NCI-H774 (cell line): ENCODE measurements at regions not wholly inside any gene's neighbourhood (a gene's known extent, or its start where the extent isn't known, plus 50 kb on each side); places are given as distances from the start of the nearest gene placed in this dataset.

Experiments used
- DNase-seq: peaks from one replicate; lab custom pipeline; 2025; lab: John Stamatoyannopoulos, UW

- no peak for DNase-seq
Measured at GRCh38 chr11:95304777-95305176, 73.8 kb upstream of the SESN3 start.

- no peak for DNase-seq
Measured at GRCh38 chr11:95302211-95302610, 71.2 kb upstream of the SESN3 start.

GRCh38 chr11:95301474-95301873 lies 70.5 kb upstream of the SESN3 start:
- DNase-seq: no peak

GRCh38 chr11:95299078-95299679 lies 68.2 kb upstream of the SESN3 start:
- no peak for DNase-seq

GRCh38 chr11:95297680-95298452 lies 66.9 kb upstream of the SESN3 start:
- no peak for DNase-seq

GRCh38 chr11:95296621-95297025 lies 65.6 kb upstream of the SESN3 start:
- DNase-seq: no peak

- DNase-seq: no peak
Measured at GRCh38 chr11:95296165-95296564, 65.2 kb upstream of the SESN3 start.

GRCh38 chr11:95295382-95296149 lies 64.6 kb upstream of the SESN3 start:
- no peak for DNase-seq

- no peak for DNase-seq
Measured at GRCh38 chr11:95294701-95295100, 63.7 kb upstream of the SESN3 start.

GRCh38 chr11:95293116-95293515 lies 62.1 kb upstream of the SESN3 start:
- DNase-seq: no peak

GRCh38 chr11:95291946-95292345 lies 60.9 kb upstream of the SESN3 start:
- no peak for DNase-seq

GRCh38 chr11:95289378-95290101 lies 58.5 kb upstream of the SESN3 start:
- no peak for DNase-seq

GRCh38 chr11:95284057-95285052 lies 53.4 kb upstream of the SESN3 start:
- no peak for DNase-seq

GRCh38 chr11:95283650-95284049 lies 52.6 kb upstream of the SESN3 start:
- no peak for DNase-seq

GRCh38 chr11:95283146-95283545 lies 52.1 kb upstream of the SESN3 start:
- DNase-seq: no peak

- no peak for DNase-seq
Measured at GRCh38 chr11:95282291-95282751, 51.3 kb upstream of the SESN3 start.
